Activated naive CD8-positive, alpha-beta T cell treated with anti-CD3 and anti-CD28 coated beads, Interleukin-2, amount 50 U/mL, for 24 hours (primary cell): ENCODE measurements at regions not wholly inside any gene's neighbourhood (a gene's known extent, or its start where the extent isn't known, plus 50 kb on each side); places are given as distances from the start of the nearest gene placed in this dataset.
A peak's percentile ranks its signal among the peaks of the same experiment; 100 is the strongest.

Source experiments
- ATAC-seq: fragments of 150-1000 bp; cut with Tn5 transposase; one replicate; pipeline ENCODE4 v1.10.0; 2021
- DNase-seq: peaks from one replicate; pipeline ENCODE4 v3.0.0; 2021
- H3K27ac Mint-ChIP-seq: one replicate; pipeline ENCODE4 v1.8.0; 2021; ENCODE audit warnings: mild to moderate bottlenecking, mixed read lengths
- H3K27me3 Mint-ChIP-seq: one replicate; pipeline ENCODE4 v1.8.0; 2021; ENCODE audit warnings: mixed read lengths
- H3K36me3 Mint-ChIP-seq: one replicate; pipeline ENCODE4 v1.8.0; 2021; ENCODE audit warnings: low read depth, mixed read lengths
- H3K4me1 Mint-ChIP-seq: one replicate; pipeline ENCODE4 v1.8.0; 2021; ENCODE audit warnings: mixed read lengths
- H3K4me3 Mint-ChIP-seq: one replicate; pipeline ENCODE4 v1.8.0; 2021; ENCODE audit warnings: mild to moderate bottlenecking, moderate library complexity, mixed read lengths
- H3K9me3 Mint-ChIP-seq: one replicate; pipeline ENCODE4 v1.8.0; 2021; ENCODE audit warnings: mixed read lengths

GRCh38 chr2:128622955-128623620, 304.4 kb upstream of the HS6ST1 start:
- Mint-ChIP-seq H3K4me3 (no peak overlapping the region), H3K4me1 (peaks cover 14% of the 10 kb centered on the region), H3K27ac (no peak overlapping the region), H3K9me3 (no peaks in the 10 kb centered on the region), H3K36me3 (no peaks in the 10 kb centered on the region), H3K27me3 (peaks cover 5% of the 10 kb centered on the region)
- DNase-seq (no peak), ATAC-seq (no peak)

- H3K4me3 Mint-ChIP-seq: no peak overlapping the region
These were observed 305.4 kb upstream of the HS6ST1 start for GRCh38 chr2:128623776-128624761.

GRCh38 chr2:128624956-128625355, 306.3 kb upstream of the HS6ST1 start:
- DNase-seq (no peak), ATAC-seq (no peak)
- peaks cover 7% of the 10 kb centered on the region for H3K27me3 Mint-ChIP-seq
- H3K4me1 Mint-ChIP-seq: peaks cover 14% of the 10 kb centered on the region
- no peak overlapping the region for H3K27ac Mint-ChIP-seq
- H3K4me3 Mint-ChIP-seq: no peak overlapping the region
- no peaks in the 10 kb centered on the region for H3K9me3 Mint-ChIP-seq
- no peaks in the 10 kb centered on the region for H3K36me3 Mint-ChIP-seq

More at GRCh38 chr2:128623776-128624761, 305.4 kb upstream of the HS6ST1 start:
- Mint-ChIP-seq H3K9me3 (no peaks in the 10 kb centered on the region), H3K36me3 (no peaks in the 10 kb centered on the region), H3K27me3 (peaks cover 7% of the 10 kb centered on the region), H3K4me1 (peaks cover 14% of the 10 kb centered on the region), H3K27ac (peak overlapping the region; percentile 71)
- DNase-seq: peak; percentile 32
- ATAC-seq: peak; percentile 66

- peaks cover 14% of the 10 kb centered on the region for H3K4me1 Mint-ChIP-seq
- H3K27ac Mint-ChIP-seq: no peak overlapping the region
- DNase-seq (no peak), ATAC-seq (no peak)
- H3K9me3 Mint-ChIP-seq: no peaks in the 10 kb centered on the region
- peaks cover 7% of the 10 kb centered on the region for H3K27me3 Mint-ChIP-seq
- H3K4me3 Mint-ChIP-seq: no peak overlapping the region
- H3K36me3 Mint-ChIP-seq: no peaks in the 10 kb centered on the region
These were observed 306.8 kb upstream of the HS6ST1 start for GRCh38 chr2:128625421-128625820.

GRCh38 chr2:128625963-128626759, 307.5 kb upstream of the HS6ST1 start:
- no peak overlapping the region for H3K27ac Mint-ChIP-seq
- H3K9me3 Mint-ChIP-seq: no peaks in the 10 kb centered on the region
- peaks cover 7% of the 10 kb centered on the region for H3K27me3 Mint-ChIP-seq
- no peaks in the 10 kb centered on the region for H3K36me3 Mint-ChIP-seq
- H3K4me3 Mint-ChIP-seq: no peak overlapping the region
- DNase-seq (no peak), ATAC-seq (no peak)
- peaks cover 14% of the 10 kb centered on the region for H3K4me1 Mint-ChIP-seq

GRCh38 chr2:128626760-128627511, 308.3 kb upstream of the HS6ST1 start:
- H3K36me3 Mint-ChIP-seq: no peaks in the 10 kb centered on the region
- H3K4me1 Mint-ChIP-seq: peaks cover 14% of the 10 kb centered on the region
- no peak overlapping the region for H3K27ac Mint-ChIP-seq
- H3K27me3 Mint-ChIP-seq: peaks cover 7% of the 10 kb centered on the region
- ATAC-seq (no peak), DNase-seq (no peak)
- H3K9me3 Mint-ChIP-seq: no peaks in the 10 kb centered on the region
- H3K4me3 Mint-ChIP-seq: no peak overlapping the region

- no peak for ATAC-seq
- Mint-ChIP-seq H3K27me3 (peaks cover 7% of the 10 kb centered on the region), H3K4me3 (no peak overlapping the region)
These were observed 309.5 kb upstream of the HS6ST1 start for GRCh38 chr2:128628206-128628605.

GRCh38 chr2:128628996-128629395, 310.3 kb upstream of the HS6ST1 start:
- no peak for DNase-seq
- no peak overlapping the region for H3K27ac Mint-ChIP-seq
- no peaks in the 10 kb centered on the region for H3K9me3 Mint-ChIP-seq
- H3K4me3 Mint-ChIP-seq: no peak overlapping the region
- H3K36me3 Mint-ChIP-seq: no peaks in the 10 kb centered on the region
- peaks cover 7% of the 10 kb centered on the region for H3K27me3 Mint-ChIP-seq
- ATAC-seq: no peak
- peaks cover 10% of the 10 kb centered on the region for H3K4me1 Mint-ChIP-seq

More at GRCh38 chr2:128628206-128628605, 309.5 kb upstream of the HS6ST1 start:
- no peak for DNase-seq
- no peaks in the 10 kb centered on the region for H3K9me3 Mint-ChIP-seq
- peaks cover 14% of the 10 kb centered on the region for H3K4me1 Mint-ChIP-seq
- H3K27ac Mint-ChIP-seq: no peak overlapping the region
- no peaks in the 10 kb centered on the region for H3K36me3 Mint-ChIP-seq

DNA sequence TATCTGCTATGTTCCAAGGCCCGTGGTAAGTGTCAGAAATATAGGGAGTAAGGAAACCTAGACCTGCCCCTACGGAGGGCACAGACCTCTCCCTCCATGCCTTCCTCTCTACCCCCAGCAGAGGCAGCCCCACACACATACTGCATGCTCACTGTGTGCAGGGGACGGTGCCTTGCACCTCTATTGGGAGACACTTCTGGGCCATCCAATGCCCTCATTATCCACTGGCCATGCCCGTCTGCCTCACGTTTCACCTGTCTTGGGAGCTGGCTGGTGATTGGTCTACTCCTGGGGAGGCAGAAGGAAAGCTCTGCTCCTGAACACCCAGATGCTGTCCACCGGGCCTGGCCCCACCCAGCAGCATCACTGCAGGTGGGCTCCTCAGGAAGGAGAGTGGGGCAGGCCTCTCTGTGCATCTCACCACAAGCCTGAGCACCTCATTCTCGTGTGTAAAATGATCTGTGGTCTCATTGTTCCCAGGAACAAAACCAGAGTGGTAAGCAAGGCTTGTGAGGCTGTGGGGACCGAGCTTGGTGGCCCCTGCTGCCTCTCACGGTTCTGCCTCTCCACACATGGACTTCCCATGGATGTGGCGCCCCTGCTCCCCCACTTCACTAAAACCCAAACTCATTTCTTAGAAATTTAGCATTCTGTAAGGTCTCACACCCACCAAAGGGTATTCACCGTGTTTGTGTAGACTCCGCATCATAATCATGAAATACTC, 312.5 kb upstream of the HS6ST1 start:
- DNase-seq (no peak), ATAC-seq (no peak)
- Mint-ChIP-seq H3K27me3 (peaks cover 2% of the 10 kb centered on the region), H3K4me1 (no peaks in the 10 kb centered on the region), H3K4me3 (no peak overlapping the region), H3K36me3 (no peaks in the 10 kb centered on the region), H3K27ac (no peak overlapping the region), H3K9me3 (no peaks in the 10 kb centered on the region)

- DNase-seq: no peak
These were observed 313.2 kb upstream of the HS6ST1 start for GRCh38 chr2:128631698-128632500.

DNA sequence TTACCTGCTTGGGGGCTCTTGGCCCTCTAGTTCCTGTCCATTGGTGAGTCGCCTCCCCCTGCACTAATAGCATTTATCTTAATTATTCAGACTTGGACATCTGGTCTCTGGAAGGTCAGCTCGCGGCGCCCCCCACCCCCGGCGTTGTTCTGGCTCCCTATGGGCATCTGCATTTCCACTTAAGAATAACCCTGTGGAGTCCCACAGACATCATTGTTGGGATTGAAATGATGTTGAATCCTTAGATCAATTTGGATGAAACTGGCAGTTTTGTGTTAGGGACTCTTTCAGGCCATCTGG, 313.8 kb upstream of the HS6ST1 start:
- Mint-ChIP-seq H3K4me3 (no peak overlapping the region), H3K9me3 (no peaks in the 10 kb centered on the region), H3K36me3 (no peaks in the 10 kb centered on the region), H3K27ac (no peak overlapping the region), H3K27me3 (peaks cover 5% of the 10 kb centered on the region), H3K4me1 (no peaks in the 10 kb centered on the region)
- ATAC-seq (no peak), DNase-seq (no peak)

More at GRCh38 chr2:128631698-128632500, 313.2 kb upstream of the HS6ST1 start:
- no peak for ATAC-seq
- Mint-ChIP-seq H3K4me1 (no peaks in the 10 kb centered on the region), H3K4me3 (no peak overlapping the region), H3K36me3 (no peaks in the 10 kb centered on the region), H3K9me3 (no peaks in the 10 kb centered on the region), H3K27me3 (peaks cover 5% of the 10 kb centered on the region), H3K27ac (no peak overlapping the region)

- Mint-ChIP-seq H3K36me3 (no peaks in the 10 kb centered on the region), H3K27ac (no peak overlapping the region), H3K9me3 (no peaks in the 10 kb centered on the region), H3K27me3 (peaks cover 5% of the 10 kb centered on the region), H3K4me3 (no peak overlapping the region), H3K4me1 (no peaks in the 10 kb centered on the region)
- no peak for DNase-seq
- no peak for ATAC-seq
These were observed 314.8 kb upstream of the HS6ST1 start for GRCh38 chr2:128633501-128633900.

GRCh38 chr2:128635361-128635900, 316.8 kb upstream of the HS6ST1 start:
- Mint-ChIP-seq H3K27ac (no peak overlapping the region), H3K4me1 (no peaks in the 10 kb centered on the region), H3K9me3 (no peaks in the 10 kb centered on the region), H3K27me3 (peaks cover 3% of the 10 kb centered on the region), H3K36me3 (no peaks in the 10 kb centered on the region), H3K4me3 (no peak overlapping the region)
- DNase-seq (no peak), ATAC-seq (no peak)
